ENCODE measurements at regions not wholly inside any gene's neighbourhood (a gene's known extent, or its start where the extent isn't known, plus 50 kb on each side); places are given as distances from the start of the nearest gene placed in this dataset.

- no peak overlapping the region for H3K27ac ChIP-seq
- no peak for TF ChIP-seq CTCF (conservative IDR thresholded peaks at IDR 0.05)
Measured at GRCh38 chr7:54701982-54702381, 57.0 kb downstream of the SEC61G start.

GRCh38 chr7:54699715-54700114 is 59.3 kb downstream of the SEC61G start:
- no peak overlapping the region for H3K27ac ChIP-seq
- TF ChIP-seq CTCF (conservative IDR thresholded peaks at IDR 0.05), result no peak

DNA sequence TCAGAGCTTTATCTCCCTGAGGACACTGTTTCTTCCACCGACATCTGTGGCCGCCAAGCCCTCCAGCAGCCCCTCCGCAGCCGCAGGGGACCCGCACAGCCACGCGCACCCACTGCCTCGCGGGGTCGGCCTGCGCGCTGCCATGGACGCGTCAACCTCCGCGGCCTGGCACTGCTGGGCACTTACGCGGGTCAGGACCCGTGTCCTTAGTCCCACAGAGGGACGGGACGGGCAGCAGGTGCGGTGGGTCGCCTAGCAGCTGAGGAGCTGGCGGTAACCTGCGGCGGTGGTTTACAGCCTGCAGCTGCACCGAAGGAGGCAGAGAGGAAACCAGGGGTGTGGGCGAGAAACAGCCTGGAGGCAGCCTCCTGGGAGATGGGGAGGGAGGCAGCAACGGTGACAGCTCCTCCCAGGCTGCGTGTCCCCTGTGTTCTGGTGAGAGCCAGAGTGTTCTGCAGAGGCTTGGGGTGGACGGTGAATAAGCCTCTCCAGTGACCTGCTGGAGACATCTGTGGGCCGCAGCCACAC is 61.3 kb downstream of the SEC61G start:
- TF ChIP-seq CTCF (conservative IDR thresholded peaks at IDR 0.05), result no peak
- H3K27ac ChIP-seq, result no peak overlapping the region

DNA sequence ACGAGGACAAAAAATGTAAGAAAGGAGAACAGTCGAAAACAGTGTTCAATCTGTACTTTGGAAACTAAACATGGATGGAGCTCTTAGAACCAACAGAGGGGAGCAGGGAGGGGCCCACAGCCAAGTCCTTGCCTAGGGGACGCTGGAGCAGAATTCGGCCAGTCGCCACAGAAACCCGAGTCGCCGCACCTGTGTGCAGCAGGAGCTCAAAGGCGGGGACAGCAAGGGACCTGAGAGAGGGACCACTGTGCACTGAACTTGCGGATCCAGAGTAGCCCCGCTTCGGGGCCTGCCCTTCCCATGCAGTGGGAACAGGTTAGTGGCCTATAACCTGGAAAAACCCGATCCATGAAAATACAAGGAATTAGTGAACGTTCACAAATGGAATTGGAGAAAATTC is 68.1 kb downstream of the SEC61G start:
- TF ChIP-seq CTCF (conservative IDR thresholded peaks at IDR 0.05), result no peak
- no peak overlapping the region for H3K27ac ChIP-seq

DNA sequence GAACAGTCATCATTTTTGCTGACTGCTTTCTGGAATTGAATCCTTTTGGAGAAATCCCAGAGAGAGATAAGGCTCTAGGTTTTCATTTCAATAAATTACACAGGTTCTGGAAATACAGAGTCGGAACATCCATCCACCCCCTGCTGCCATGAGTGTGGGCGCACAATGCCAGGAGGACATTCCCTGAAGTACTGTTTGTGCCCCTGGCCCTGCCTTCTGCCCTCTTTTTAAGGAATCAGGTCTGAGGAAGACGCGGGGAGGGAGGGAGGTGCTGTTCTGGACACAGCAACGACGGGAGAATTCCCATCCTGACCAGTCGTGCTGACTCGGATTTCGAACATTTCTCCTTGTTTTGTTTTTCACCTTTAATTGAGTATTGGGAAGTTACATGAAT is 69.0 kb downstream of the SEC61G start:
- TF ChIP-seq CTCF (conservative IDR thresholded peaks at IDR 0.05), result no peak
- H3K27ac ChIP-seq, result no peak overlapping the region

DNA sequence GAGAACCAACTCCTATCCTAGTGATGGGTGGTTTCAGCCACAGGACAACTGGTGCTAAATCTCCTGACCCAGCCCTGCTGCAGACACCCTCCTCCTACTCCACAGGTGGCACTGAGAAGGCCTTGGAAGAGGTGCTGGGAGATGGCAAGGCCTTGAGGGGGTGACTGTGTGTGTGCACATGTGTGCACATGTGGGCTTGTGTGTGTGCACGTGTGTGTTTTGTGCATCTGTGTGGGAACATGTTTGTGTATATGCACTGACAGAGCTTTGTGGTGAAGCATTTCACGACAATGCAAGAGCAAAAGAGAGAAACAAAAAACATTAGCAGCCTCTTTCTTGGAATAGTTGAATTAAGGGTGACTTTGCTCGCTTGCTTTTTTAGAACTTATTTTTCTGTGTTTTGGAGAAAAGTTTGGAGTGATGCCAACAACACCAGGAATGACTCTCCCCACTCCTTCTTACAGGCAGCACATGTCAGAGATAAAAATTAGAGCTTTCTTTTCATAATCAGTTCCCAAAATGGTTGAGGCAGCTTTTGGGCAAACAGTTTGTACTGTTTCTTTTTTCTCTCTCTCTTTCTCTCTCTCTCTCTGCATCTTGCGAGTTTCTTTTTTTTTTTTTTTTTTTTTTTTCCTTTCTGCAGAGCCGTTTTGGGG is 69.5 kb downstream of the SEC61G start:
- no peak for TF ChIP-seq CTCF (conservative IDR thresholded peaks at IDR 0.05)
- no peak overlapping the region for H3K27ac ChIP-seq

- no peak overlapping the region for H3K27ac ChIP-seq
- TF ChIP-seq CTCF (conservative IDR thresholded peaks at IDR 0.05), result no peak
Measured at GRCh38 chr7:54687462-54688212, 71.4 kb downstream of the SEC61G start.

Measured in VCaP (cell line).